Renal pelvis (tissue), 1 donor: ENCODE measurements at regions not wholly inside any gene's neighbourhood (a gene's known extent, or its start where the extent isn't known, plus 50 kb on each side); places are given as distances from the start of the nearest gene placed in this dataset.

Experiments used
- DNase-seq: peaks from one replicate; pipeline ENCODE4 v3.0.0-alpha.2; 2013

- DNase-seq = no peak
Observed at GRCh38 chr1:103854279-103854678, 104.6 kb downstream of the AMY1C start.

- no peak for DNase-seq
Observed at GRCh38 chr1:103859721-103860120, 110.0 kb downstream of the AMY1C start.

- DNase-seq = no peak
Observed at GRCh38 chr1:103898576-103899345, 149.1 kb downstream of the AMY1C start.

- no peak for DNase-seq
Observed at GRCh38 chr1:103900005-103900404, 150.3 kb downstream of the AMY1C start.

GRCh38 chr1:103901072-103901471, 151.4 kb downstream of the AMY1C start:
- DNase-seq = no peak

- no peak for DNase-seq
Observed at GRCh38 chr1:103905363-103905762, 155.7 kb downstream of the AMY1C start.

GRCh38 chr1:103911450-103911849, 161.8 kb downstream of the AMY1C start:
- no peak for DNase-seq

GRCh38 chr1:103917795-103918194, 168.1 kb downstream of the AMY1C start:
- DNase-seq = no peak

GRCh38 chr1:103931891-103932290, 182.2 kb downstream of the AMY1C start:
- DNase-seq = no peak

GRCh38 chr1:103937763-103938357, 188.2 kb downstream of the AMY1C start:
- DNase-seq = no peak

GRCh38 chr1:103941086-103941485, 191.4 kb downstream of the AMY1C start:
- DNase-seq = no peak

- no peak for DNase-seq
Observed at GRCh38 chr1:103942029-103942428, 192.3 kb downstream of the AMY1C start.

GRCh38 chr1:103945774-103946173, 196.1 kb downstream of the AMY1C start:
- no peak for DNase-seq

GRCh38 chr1:103948526-103948925, 198.8 kb downstream of the AMY1C start:
- DNase-seq = peak; percentile 4

GRCh38 chr1:103949779-103950178, 200.1 kb downstream of the AMY1C start:
- DNase-seq = no peak

- DNase-seq = no peak
Observed at GRCh38 chr1:103953386-103953785, 203.7 kb downstream of the AMY1C start.

GRCh38 chr1:103958699-103959098, 209.0 kb downstream of the AMY1C start:
- DNase-seq = no peak

GRCh38 chr1:103959565-103959964, 209.9 kb downstream of the AMY1C start:
- DNase-seq = no peak

GRCh38 chr1:103960045-103960444, 210.3 kb downstream of the AMY1C start:
- no peak for DNase-seq

GRCh38 chr1:103960710-103961109, 211.0 kb downstream of the AMY1C start:
- no peak for DNase-seq

- DNase-seq = no peak
Observed at GRCh38 chr1:103986792-103987191, 237.1 kb downstream of the AMY1C start.

- DNase-seq = no peak
Observed at GRCh38 chr1:103997631-103998030, 247.9 kb downstream of the AMY1C start.

GRCh38 chr1:104018922-104019674, 269.4 kb downstream of the AMY1C start:
- DNase-seq = no peak
